Embryonic facial prominence (tissue), 1 donor: ENCODE measurements at regions not wholly inside any gene's neighbourhood (a gene's known extent, or its start where the extent isn't known, plus 50 kb on each side); places are given as distances from the start of the nearest gene placed in this dataset.

Experiments used
- DNase-seq: peaks from one replicate; pipeline ENCODE4 v3.0.0-alpha.2; 2016; ENCODE audit errors: extremely low spot score

DNA sequence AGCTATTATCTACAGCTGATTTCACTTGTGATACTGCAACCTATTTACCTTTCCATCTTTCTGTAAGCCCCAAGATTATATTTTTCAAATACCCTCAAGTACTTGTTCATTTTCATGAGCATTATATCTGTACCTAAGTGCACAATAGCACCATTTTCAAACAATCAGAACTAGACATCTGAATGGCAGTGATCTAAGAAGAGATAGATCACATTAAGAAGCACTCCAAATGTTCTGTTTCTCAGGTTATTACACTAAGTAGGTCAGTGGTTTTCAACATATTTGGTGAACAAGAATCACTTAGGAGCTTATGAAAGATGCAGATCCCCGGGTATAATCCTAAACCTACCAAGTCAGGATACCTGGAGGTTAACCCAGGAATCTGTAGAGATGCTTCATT lies 872.7 kb downstream of the DCDC2C start:
- no peak for DNase-seq

- DNase-seq: no peak
Measured at GRCh38 chr2:4579977-4580376, 876.6 kb downstream of the DCDC2C start.

DNA sequence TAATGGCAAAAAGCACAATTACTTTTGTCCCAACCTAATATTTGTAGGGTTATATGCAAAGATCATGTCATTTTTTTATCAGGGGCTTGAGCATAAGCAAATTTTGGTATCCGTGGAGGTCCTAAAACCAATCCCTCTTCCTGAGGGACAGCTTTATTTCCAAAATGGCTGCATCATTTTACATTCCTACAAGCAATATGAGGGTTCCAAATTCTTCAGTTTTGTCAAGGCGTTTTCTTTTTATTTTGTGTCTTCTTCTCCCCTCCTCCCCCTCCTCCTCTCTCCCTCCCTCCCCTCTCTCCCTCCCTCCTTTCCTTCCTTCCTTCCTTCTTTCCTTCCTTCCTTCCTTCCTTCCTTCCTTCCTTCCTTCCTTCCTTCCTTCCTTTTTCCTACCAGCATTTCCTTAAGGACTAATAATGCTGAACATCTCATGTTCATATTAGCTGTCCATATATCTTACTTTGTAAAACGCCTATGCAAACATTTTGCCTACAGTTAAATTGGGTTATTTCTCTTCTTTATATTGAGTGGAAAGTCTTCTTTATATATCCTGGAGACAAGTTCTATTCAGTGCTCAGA lies 881.8 kb downstream of the DCDC2C start:
- DNase-seq: no peak

DNA sequence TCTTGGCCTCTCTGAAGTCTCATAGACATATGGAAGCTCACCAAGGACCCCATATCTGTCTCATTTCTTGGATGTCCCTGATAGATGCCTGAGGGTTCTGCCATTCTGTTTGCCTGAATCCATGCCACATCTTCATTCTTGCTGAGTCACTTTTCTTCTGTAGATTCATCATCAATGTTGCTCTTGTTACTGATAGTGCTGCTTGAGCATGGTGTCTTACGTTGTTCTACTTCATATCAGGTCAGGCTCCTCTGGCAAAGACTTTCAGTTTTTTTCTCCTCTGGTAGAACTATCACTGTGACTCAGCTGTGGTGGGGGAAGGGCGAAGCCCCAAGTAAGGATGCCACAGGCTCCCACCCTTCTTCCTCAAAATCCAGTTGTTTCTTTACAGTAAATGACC lies 885.2 kb downstream of the DCDC2C start:
- DNase-seq: no peak

GRCh38 chr2:4591261-4591660 lies 887.9 kb downstream of the DCDC2C start:
- DNase-seq: no peak

GRCh38 chr2:4597400-4597799 lies 894.0 kb downstream of the DCDC2C start:
- no peak for DNase-seq

DNA sequence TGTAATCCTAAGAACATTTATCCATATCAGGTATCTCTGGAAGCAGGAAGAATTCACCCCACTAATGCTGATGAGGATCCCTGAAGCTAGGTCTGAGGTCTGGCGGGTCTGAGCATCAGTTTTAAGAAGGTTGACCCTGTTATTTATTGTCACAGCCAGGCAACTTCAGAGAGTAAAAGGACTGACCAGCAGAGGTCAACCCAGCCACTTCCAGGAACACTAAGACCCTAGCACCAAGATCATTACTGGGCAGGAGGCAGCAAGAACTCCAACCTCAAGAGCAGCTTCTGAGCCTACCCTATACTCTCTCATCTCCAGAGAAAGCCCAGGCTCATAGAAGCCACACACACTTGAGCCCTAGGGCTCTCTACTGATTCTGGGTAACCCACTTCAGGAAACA lies 901.4 kb downstream of the DCDC2C start:
- no peak for DNase-seq

DNA sequence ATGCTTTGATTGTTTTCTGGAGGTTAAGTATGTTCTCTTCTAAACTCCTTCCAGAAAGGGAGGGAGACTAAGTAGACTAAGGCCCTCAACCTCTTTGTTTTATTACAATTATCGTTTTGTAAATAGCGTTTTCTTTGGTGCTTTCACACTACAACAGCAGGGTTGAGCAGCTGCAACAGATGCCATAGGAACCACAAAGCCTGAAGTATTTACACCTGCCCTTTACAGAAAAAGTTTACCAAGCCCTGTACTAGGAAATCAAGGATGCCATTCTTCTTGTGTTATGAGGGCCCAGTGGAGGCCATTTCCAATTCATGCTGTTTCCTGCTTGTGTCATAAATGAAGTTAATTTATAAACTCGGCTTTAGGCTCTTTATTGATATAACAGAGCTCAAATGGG lies 914.8 kb downstream of the DCDC2C start:
- no peak for DNase-seq

DNA sequence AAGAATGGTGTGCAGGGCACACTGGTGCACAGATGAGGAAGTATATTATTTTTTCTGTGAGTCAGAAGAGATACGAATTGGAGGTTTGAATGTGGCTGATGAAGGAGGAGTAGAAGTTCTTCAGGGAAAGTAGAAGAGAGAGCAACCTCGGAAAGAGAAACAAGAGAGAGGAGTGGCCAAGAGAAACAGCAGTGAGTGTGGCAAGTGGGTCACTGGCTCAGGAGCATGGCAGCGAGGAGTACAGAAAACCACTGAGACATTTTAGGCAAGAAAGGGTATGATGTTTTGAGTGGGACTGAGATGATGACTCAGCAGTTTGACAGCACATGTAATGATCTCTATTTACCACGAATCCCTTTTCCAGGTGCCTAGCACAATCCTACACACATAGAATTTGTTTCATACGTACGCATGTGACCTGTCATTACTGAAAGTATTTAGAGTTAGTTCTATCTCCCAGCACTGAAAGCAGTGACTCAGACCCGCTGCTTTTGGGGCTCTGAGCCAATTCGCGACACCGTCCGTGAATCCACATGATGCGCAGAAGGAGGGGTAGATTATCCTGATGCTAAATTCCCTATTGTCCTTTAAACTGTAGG lies 915.4 kb downstream of the DCDC2C start:
- no peak for DNase-seq

GRCh38 chr2:4628998-4629501 lies 925.7 kb downstream of the DCDC2C start:
- DNase-seq: no peak

DNA sequence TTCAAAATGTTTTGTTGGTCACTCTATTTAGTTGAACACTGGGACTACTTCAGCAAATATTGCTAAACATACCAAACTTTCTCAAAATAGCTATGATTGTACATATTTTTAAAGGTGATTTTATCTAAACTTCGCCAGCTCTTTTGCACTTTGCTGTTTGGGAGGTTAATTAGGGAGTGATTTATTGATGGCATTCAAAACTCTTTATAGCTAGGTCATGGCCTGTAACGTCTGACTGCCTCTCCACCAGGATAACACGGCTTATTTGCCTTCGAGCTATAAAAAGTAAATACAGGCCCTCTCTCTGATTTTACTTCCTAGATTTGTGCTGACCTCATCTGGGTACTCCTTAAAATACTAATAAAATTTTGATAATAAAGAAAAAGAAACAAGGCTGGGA lies 931.9 kb downstream of the DCDC2C start:
- DNase-seq: no peak

DNA sequence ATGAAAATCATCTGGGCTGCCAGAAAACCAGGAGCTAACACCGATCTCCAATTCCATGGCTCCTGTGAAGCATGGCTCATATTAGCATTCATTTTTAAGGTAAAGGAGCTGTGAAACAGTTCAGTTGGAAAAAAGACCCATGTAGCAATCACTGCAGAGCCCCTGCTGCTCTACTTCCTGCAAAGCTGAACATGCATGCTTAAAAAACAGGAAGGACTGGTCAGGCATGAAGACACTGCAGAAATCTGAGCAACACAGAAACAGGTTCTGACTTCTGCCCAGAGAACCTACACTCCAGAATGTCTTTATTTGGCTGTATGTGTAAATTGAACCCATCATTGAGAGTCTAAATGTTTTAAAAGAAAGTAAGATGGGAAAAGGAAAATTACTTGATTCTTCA lies 950.6 kb downstream of the DCDC2C start:
- no peak for DNase-seq

DNA sequence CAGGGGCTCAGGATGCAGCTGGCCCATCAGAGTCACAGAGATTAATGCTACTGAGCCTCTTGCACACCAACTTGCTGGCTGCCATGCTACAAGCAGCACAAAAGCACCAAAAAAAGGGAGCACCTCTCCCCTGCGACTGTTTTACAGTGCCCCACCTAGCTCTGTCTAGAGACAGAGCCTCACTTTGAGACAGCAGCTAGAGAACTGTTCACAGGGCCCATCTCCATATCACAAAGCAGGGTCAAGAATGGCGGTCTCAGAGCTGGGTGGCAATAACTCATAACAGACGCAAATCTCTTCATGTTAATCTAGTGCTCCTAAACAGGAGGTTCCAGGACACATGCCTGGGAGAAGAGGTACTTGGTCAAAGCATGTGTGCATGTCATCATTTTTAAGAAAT lies 953.0 kb downstream of the DCDC2C start:
- no peak for DNase-seq

- no peak for DNase-seq
Measured at GRCh38 chr2:4662161-4662779, 958.9 kb downstream of the DCDC2C start.

GRCh38 chr2:4668381-4668780 lies 965.0 kb downstream of the DCDC2C start:
- DNase-seq: no peak

DNA sequence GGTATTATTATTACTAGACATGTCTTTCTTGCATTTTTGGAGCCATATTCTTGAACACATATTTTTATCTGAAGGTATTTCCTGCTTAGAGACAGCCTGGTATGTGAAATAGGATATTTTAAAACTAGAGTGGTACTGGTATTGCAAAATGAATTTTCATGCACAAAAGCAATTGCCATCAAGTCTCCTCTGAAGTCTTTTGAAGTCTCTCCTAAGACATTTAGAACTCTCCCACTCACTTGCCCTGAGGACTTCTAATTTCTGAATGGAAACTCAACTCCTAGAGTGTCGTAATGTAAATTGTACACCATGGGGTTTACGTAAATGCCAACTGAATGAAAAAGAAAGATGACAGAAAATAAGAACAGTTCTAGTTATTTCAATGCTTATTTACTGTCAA lies 967.0 kb downstream of the DCDC2C start:
- no peak for DNase-seq

DNA sequence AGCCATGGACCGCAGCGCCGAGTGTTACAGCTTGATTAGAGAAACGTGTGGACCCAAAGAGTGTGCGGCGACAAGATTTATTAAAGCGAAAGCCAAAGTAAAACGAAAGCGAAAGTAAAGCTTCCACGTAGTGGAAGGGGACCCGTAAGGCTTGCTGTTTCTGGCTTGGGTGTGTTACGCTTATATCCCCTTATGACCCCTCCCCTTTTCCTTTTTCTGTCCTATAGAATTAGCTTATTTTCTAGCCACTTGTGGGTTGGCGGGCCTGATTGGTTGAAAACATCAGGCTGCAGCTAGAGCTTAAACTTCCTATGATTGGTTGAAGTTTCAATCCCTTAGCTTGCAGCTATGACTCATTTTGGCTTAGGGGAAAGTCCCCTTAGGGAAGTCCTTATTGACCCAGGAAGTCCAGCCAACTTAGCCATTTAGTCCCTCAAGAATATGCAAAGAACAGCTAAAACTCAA lies 969.7 kb downstream of the DCDC2C start:
- DNase-seq: no peak

DNA sequence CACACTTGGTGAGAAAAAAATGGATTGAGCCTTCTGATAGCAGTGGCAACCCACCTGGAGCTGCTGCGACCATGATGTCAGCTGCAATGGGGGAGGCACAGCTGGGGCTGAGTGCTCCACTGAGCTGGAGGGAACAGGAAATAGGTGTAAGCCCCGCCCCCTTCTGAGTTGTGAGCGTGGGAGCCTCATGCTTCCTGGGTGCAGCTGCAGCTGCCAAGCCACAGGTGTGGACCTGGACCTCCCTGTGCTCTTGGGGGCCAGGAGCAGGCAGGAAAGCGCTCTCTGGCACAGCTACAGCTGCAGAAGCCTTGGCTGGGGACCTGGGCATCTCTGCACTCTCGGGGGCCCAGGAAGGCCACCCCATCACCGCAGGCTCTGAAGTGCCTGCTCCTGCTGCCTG lies 970.6 kb downstream of the DCDC2C start:
- DNase-seq: no peak

DNA sequence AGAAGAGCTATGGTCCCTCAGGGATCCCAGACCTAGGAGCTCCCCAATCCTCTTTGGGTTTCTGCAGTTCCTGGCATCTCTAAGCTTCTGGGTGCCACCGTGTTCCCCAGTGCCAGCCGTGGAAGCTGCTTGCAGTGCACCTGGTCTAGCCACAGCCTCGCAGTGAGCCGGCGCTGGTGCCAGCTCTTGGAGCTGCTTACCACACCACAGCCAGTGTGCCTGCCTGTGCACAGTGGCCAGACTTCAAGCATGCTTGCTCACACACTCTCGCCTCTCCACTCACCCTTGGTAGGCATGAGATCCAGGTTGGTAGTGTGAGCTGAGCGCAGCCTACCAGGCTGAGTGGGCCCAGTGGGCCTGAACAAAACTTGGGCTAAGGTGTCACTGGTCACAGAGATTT lies 971.9 kb downstream of the DCDC2C start:
- no peak for DNase-seq

GRCh38 chr2:4678927-4679326 lies 975.6 kb downstream of the DCDC2C start:
- DNase-seq: no peak

GRCh38 chr2:4679391-4679790 lies 976.0 kb downstream of the DCDC2C start:
- no peak for DNase-seq

DNA sequence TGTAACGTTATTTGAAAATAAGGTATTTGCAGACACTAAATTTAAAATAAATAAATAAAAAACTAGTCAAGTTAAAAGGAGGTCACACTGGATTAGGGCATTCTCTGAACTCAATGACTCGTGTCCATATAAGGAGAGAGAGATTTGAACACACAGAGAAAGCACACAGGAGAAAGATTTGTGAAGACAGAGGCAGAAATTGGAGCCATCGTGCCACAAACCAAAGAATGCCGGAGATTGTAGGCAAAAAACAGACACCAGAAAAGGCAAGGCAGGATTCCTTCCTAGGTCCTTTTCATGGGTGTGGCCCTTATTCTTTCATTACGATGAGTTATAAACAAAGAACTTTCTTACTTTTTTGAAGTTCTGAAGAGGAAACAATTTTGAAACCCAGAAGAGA lies 981.5 kb downstream of the DCDC2C start:
- no peak for DNase-seq

- DNase-seq: no peak
Measured at GRCh38 chr2:4690913-4691312, 987.5 kb downstream of the DCDC2C start.
